ENCODE measurements at regions not wholly inside any gene's neighbourhood (a gene's known extent, or its start where the extent isn't known, plus 50 kb on each side); places are given as distances from the start of the nearest gene placed in this dataset.

DNA sequence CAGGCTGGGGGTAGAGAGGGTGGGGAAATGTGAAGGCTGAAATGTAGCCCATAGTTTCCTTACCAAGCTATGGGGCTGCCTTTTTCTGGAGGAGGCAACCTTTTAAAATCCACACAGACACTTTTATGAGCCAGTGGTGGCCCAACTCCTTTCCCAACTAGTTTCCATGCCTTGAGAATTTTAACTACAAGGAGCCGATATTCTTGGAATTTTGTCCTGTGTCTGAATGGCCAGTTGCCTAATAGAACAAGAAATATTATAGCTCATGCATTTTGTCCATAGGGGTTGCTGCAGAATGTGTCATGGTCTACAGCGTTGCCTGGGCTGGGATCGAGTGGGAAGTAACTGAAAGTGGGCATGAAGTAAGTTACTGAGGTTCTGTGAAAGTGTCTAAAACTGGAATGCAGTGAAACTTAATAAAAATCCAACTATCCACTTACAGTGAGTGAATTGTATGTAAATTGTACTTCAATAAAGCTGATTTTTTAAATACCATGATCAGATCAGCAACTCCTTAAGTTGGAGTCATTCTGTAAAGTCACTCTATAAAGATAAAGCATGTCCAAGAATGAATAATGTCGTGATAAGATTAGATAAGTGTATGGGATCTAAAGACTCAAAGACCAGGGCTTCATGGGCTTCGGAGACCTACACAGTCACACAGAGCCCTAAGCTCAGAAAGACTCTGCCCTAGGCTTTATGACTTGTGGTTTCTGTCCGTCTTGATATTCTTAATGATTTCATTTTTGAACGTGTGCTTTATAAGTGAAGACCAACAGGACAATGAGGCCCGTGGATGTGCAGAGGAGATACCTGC lies 122.6 kb upstream of the FNDC3A start:
- TF ChIP-seq NCOR1 (IDR thresholded peaks at IDR 0.05; ENCODE audit: borderline replicate concordance, low read length): no peak
- TF ChIP-seq MAF1 (CRISPR knock-in tag; IDR thresholded peaks at IDR 0.05; ENCODE audit: borderline replicate concordance): no peak
- no peak for TF ChIP-seq ZNF563 (CRISPR knock-in tag; IDR thresholded peaks at IDR 0.05)
- TF ChIP-seq POLR2AphosphoS5 (IDR thresholded peaks at IDR 0.05; ENCODE audit: low read depth, low read length): no peak
- TF ChIP-seq, protein P1, sequence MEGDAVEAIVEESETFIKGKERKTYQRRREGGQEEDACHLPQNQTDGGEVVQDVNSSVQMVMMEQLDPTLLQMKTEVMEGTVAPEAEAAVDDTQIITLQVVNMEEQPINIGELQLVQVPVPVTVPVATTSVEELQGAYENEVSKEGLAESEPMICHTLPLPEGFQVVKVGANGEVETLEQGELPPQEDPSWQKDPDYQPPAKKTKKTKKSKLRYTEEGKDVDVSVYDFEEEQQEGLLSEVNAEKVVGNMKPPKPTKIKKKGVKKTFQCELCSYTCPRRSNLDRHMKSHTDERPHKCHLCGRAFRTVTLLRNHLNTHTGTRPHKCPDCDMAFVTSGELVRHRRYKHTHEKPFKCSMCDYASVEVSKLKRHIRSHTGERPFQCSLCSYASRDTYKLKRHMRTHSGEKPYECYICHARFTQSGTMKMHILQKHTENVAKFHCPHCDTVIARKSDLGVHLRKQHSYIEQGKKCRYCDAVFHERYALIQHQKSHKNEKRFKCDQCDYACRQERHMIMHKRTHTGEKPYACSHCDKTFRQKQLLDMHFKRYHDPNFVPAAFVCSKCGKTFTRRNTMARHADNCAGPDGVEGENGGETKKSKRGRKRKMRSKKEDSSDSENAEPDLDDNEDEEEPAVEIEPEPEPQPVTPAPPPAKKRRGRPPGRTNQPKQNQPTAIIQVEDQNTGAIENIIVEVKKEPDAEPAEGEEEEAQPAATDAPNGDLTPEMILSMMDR (CRISPR knock-in tag; IDR thresholded peaks at IDR 0.05): no peak
- no peak for TF ChIP-seq U2AF2 (IDR thresholded peaks at IDR 0.05; ENCODE audit: low read depth, low read length)
- no peak for TF ChIP-seq MAX (IDR thresholded peaks at IDR 0.05)
- TF ChIP-seq, protein P2, sequence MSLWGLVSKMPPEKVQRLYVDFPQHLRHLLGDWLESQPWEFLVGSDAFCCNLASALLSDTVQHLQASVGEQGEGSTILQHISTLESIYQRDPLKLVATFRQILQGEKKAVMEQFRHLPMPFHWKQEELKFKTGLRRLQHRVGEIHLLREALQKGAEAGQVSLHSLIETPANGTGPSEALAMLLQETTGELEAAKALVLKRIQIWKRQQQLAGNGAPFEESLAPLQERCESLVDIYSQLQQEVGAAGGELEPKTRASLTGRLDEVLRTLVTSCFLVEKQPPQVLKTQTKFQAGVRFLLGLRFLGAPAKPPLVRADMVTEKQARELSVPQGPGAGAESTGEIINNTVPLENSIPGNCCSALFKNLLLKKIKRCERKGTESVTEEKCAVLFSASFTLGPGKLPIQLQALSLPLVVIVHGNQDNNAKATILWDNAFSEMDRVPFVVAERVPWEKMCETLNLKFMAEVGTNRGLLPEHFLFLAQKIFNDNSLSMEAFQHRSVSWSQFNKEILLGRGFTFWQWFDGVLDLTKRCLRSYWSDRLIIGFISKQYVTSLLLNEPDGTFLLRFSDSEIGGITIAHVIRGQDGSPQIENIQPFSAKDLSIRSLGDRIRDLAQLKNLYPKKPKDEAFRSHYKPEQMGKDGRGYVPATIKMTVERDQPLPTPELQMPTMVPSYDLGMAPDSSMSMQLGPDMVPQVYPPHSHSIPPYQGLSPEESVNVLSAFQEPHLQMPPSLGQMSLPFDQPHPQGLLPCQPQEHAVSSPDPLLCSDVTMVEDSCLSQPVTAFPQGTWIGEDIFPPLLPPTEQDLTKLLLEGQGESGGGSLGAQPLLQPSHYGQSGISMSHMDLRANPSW (CRISPR knock-in tag; IDR thresholded peaks at IDR 0.05; ENCODE audit: borderline replicate concordance): no peak

Data from HepG2 (cell line).